HL-60 (cell line): ENCODE measurements at regions not wholly inside any gene's neighbourhood (a gene's known extent, or its start where the extent isn't known, plus 50 kb on each side); places are given as distances from the start of the nearest gene placed in this dataset.

Experiments
- GABPA ChIP-seq: IDR thresholded peaks from 2 replicates; pipeline ENCODE4 v1.6.1; 2012; ENCODE audit warnings: low read depth
- POLR2AphosphoS5 ChIP-seq: IDR thresholded peaks from 2 replicates; pipeline ENCODE4 v1.6.1; 2012; ENCODE audit warnings: low read depth
- SPI1 ChIP-seq: IDR thresholded peaks from 2 replicates; pipeline ENCODE4 v1.6.1; 2012; ENCODE audit warnings: low read depth, mild to moderate bottlenecking, borderline replicate concordance
- TF ChIP-seq, protein P1 (sequence below): IDR thresholded peaks from one replicate; pipeline ENCODE4 v1.5.1; 2011; ENCODE audit warnings: low read length, control low read depth, inconsistent platforms; ENCODE audit not compliant: insufficient read depth
- TF ChIP-seq, protein P2 (sequence below): IDR thresholded peaks from 2 replicates; pipeline ENCODE4 v1.6.1; 2012; ENCODE audit warnings: low read depth; ENCODE audit not compliant: insufficient replicate concordance

DNA sequence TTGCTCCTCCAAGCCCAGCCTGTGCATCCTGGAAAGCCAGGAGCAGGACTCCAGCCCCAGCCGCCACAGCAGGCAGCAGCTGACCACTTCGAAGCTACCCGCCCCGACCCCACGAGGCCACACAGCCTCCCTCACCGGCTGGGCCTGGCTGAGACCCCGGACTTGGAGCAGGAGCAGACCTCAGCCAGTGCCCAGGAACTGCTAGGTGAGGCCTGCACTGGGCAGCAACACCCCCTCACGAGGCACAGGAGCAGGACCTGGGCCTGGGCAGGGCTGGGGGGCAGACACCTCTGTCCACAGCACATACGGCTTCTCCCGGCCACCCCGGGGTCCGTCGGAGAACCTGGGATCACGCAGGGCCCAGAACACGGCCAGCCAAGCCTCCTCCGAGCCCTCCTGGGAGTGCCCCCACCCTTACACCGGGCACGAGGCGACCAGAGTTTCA is 137.4 kb upstream of the C14orf180 start:
- TF ChIP-seq, protein P1, sequence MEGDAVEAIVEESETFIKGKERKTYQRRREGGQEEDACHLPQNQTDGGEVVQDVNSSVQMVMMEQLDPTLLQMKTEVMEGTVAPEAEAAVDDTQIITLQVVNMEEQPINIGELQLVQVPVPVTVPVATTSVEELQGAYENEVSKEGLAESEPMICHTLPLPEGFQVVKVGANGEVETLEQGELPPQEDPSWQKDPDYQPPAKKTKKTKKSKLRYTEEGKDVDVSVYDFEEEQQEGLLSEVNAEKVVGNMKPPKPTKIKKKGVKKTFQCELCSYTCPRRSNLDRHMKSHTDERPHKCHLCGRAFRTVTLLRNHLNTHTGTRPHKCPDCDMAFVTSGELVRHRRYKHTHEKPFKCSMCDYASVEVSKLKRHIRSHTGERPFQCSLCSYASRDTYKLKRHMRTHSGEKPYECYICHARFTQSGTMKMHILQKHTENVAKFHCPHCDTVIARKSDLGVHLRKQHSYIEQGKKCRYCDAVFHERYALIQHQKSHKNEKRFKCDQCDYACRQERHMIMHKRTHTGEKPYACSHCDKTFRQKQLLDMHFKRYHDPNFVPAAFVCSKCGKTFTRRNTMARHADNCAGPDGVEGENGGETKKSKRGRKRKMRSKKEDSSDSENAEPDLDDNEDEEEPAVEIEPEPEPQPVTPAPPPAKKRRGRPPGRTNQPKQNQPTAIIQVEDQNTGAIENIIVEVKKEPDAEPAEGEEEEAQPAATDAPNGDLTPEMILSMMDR, result no peak
- TF ChIP-seq POLR2AphosphoS5 (no peak), SPI1 (no peak), GABPA (no peak)
- TF ChIP-seq, protein P2, sequence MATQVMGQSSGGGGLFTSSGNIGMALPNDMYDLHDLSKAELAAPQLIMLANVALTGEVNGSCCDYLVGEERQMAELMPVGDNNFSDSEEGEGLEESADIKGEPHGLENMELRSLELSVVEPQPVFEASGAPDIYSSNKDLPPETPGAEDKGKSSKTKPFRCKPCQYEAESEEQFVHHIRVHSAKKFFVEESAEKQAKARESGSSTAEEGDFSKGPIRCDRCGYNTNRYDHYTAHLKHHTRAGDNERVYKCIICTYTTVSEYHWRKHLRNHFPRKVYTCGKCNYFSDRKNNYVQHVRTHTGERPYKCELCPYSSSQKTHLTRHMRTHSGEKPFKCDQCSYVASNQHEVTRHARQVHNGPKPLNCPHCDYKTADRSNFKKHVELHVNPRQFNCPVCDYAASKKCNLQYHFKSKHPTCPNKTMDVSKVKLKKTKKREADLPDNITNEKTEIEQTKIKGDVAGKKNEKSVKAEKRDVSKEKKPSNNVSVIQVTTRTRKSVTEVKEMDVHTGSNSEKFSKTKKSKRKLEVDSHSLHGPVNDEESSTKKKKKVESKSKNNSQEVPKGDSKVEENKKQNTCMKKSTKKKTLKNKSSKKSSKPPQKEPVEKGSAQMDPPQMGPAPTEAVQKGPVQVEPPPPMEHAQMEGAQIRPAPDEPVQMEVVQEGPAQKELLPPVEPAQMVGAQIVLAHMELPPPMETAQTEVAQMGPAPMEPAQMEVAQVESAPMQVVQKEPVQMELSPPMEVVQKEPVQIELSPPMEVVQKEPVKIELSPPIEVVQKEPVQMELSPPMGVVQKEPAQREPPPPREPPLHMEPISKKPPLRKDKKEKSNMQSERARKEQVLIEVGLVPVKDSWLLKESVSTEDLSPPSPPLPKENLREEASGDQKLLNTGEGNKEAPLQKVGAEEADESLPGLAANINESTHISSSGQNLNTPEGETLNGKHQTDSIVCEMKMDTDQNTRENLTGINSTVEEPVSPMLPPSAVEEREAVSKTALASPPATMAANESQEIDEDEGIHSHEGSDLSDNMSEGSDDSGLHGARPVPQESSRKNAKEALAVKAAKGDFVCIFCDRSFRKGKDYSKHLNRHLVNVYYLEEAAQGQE, result no peak
